Common myeloid progenitor, CD34-positive (primary cell): ENCODE measurements at regions not wholly inside any gene's neighbourhood (a gene's known extent, or its start where the extent isn't known, plus 50 kb on each side); places are given as distances from the start of the nearest gene placed in this dataset.

Experiments
- CTCF ChIA-PET: fragments of 350-600 bp; sonication (Branson Sonifier 250); formaldehyde crosslinking; loops from one replicate; lab custom pipeline; 2021; ENCODE audit warnings: antibody characterized with exemption; lab: Charles Lee
- POLR2A ChIA-PET: fragments of 350-600 bp; sonication (Branson Sonifier 250); formaldehyde crosslinking; loops from one replicate; lab custom pipeline; 2021; ENCODE audit warnings: antibody characterized with exemption; lab: Charles Lee
- DNase-seq, 3 donors: peaks; one replicate each; pipeline versions ENCODE4 v3.0.0 to v3.0.0-alpha.2; 2013
- H3K27ac ChIP-seq, 2 experiments: 1 replicate in 1 of 2; 2 replicates in 1 of 2; pipeline ENCODE4 v1.7.0; 2013; ENCODE audit warnings: inconsistent platforms in 2 of 2, low read length in 2 of 2, mild to moderate bottlenecking in 2 of 2, low read depth in 1 of 2, moderate library complexity in 1 of 2; ENCODE audit not compliant: severe bottlenecking in 2 of 2, insufficient read depth in 1 of 2, poor library complexity in 1 of 2
- H3K27me3 ChIP-seq, 5 experiments: replicated peaks in 2 of 5; 1 replicate in 3 of 5; 2 replicates in 2 of 5; pipeline versions ENCODE4 v1.6.1 to v1.7.0; 2013; ENCODE audit warnings: low read length in 4 of 5, mild to moderate bottlenecking in 2 of 5, moderate library complexity in 2 of 5, inconsistent platforms in 1 of 5; ENCODE audit not compliant: insufficient read depth in 5 of 5, control insufficient read depth in 4 of 5
- H3K36me3 ChIP-seq, 4 experiments: 1 replicate in 2 of 4; 2 replicates in 2 of 4; pipeline versions ENCODE4 v1.6.1 to v1.7.0; 2013; ENCODE audit warnings: low read length in 3 of 4, control low read depth in 1 of 4, mild to moderate bottlenecking in 1 of 4; ENCODE audit not compliant: control insufficient read depth in 4 of 4, insufficient read depth in 4 of 4
- H3K4me1 ChIP-seq, 4 experiments: 1 replicate in 3 of 4; 2 replicates in 1 of 4; pipeline versions ENCODE4 v1.6.1 to v1.7.1; 2013; ENCODE audit warnings: low read length in 3 of 4, mild to moderate bottlenecking in 3 of 4, control low read depth in 1 of 4, inconsistent platforms in 1 of 4, moderate library complexity in 1 of 4; ENCODE audit not compliant: control insufficient read depth in 4 of 4, insufficient read depth in 4 of 4; ENCODE audit errors: control extremely low read depth in 1 of 4
- H3K4me3 ChIP-seq, 7 experiments: 1 replicate in 4 of 7; 2 replicates in 3 of 7; pipeline versions ENCODE4 v1.5.1 to v1.7.0; 2013; ENCODE audit warnings: mild to moderate bottlenecking in 7 of 7, low read length in 6 of 7, moderate library complexity in 6 of 7, inconsistent platforms in 2 of 7, low read depth in 2 of 7, control low read depth in 1 of 7; ENCODE audit not compliant: insufficient read depth in 4 of 7, control insufficient read depth in 1 of 7; ENCODE audit errors: extremely low read depth in 1 of 7
- H3K9me3 ChIP-seq, 5 experiments: 1 replicate in 4 of 5; 2 replicates in 1 of 5; pipeline versions ENCODE4 v1.6.1 to v1.7.1; 2013; ENCODE audit warnings: low read length in 4 of 5, mild to moderate bottlenecking in 2 of 5, inconsistent platforms in 1 of 5, low read depth in 1 of 5, moderate library complexity in 1 of 5; ENCODE audit not compliant: control insufficient read depth in 4 of 5, insufficient read depth in 2 of 5; ENCODE audit errors: control extremely low read depth in 1 of 5
- WGBS: methylation state at CpG from one replicate; pipeline ENCODE4 v1.1.5; 2013; ENCODE audit not compliant: insufficient coverage; 5-methylcytosine and 5-hydroxymethylcytosine counted together

DNA sequence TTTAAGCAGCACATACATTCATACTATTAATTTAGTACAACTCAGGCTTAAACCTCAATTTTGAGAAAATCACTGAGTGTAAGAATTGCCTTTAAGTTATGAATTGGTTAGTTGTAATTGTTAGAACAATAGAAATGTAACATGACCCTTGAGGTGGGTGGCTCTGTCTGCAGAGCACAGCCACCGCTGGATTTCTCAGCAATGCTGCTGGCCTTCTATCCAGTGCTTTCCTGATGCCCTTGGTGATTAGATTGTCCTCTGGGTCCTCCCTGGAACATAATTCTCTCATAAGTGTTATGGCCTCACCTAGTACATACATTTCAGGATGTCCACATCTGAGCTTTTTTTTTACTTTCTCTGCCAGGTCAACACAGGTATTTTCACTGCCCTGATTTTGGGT is 213.2 kb downstream of the SLC7A11 start:
- H3K27ac ChIP-seq, result no peak overlapping the region
- H3K36me3 ChIP-seq, result no peaks in the 10 kb centered on the region
- no peak for DNase-seq
- no peaks in the 10 kb centered on the region for H3K27me3 ChIP-seq
- 100% methylated on average over 1 of the region's 1 CpG for WGBS
- ChIA-PET POLR2A (no interaction called here), CTCF (interaction anchor here (0.9 kb wide), 1 partner anchor 10 kb away, joined by 4 read pairs; no protein-coding TSS in a partner anchor)
- no peak overlapping the region for H3K4me3 ChIP-seq
- H3K4me1 ChIP-seq, result no peaks in the 10 kb centered on the region
- H3K9me3 ChIP-seq, result no peaks in the 10 kb centered on the region

DNA sequence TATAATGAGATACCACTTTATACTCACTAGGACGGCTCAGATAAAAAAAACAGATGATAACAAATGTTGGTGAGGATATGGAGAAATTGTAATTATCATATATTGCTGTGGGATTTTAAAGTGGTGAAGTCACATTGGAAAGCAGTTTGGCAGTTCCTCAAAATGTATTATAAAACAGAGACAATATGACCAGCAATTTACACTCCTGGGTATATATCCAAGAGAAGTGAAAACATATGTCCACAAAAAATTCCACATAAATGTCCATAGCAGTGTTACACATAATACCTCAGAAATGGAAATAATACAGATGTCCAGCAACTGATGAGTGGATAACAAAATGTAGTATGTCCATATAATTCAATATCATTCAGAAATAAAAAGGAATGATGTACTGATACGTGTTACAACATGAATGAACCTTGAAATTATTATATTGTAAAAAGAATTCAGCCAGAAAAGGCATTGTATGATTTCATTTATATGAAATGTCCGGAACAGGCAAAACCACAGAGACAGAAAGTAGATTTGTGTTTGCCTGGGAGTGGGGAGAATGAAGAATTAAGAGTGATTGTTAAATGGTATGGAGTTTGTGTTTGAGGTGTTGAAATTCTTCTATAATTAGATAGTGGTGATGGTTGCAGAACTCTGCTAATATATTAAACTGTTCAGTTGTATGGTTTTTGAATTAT is 220.9 kb downstream of the SLC7A11 start:
- POLR2A ChIA-PET, result no interaction called here
- 0% methylated on average over 1 of the region's 3 CpGs for WGBS
- no peaks in the 10 kb centered on the region for H3K4me1 ChIP-seq
- no peak for DNase-seq
- no peaks in the 10 kb centered on the region for H3K27me3 ChIP-seq
- CTCF ChIA-PET, result no interaction called here
- no peak overlapping the region for H3K4me3 ChIP-seq
- no peak overlapping the region for H3K27ac ChIP-seq
- no peaks in the 10 kb centered on the region for H3K9me3 ChIP-seq
- no peaks in the 10 kb centered on the region for H3K36me3 ChIP-seq

DNA sequence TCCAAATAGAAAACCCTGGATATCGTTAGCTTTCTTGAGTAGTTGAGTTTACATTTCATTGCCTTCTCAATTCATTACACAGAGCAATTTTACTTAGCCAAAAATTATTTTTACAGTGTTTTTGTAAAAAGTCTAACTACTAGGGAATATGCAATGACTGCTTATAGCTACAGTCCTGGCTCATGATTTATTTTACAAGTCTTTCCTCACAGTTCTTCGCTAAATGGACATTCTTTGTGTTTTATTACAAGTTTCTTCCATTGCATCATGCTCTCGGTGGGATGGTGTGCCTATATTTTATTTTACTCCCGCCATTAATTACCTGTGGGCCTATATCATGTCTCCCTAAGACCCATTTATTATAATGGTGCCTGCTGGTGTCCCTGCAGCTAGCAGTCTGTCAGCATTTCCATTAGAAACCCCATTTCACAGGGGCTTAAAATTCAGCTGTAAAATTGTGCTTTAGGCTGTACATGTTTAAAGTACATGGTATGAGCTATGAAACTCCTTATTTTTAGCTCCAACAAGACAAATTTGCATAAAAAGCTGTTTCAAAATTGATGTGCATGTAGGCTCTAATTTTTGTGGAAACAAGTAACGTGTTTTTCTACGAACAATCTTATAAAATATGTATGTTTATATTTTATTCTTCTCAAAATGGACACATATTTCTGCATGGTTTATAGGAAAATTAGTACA is 227.4 kb downstream of the SLC7A11 start:
- CTCF ChIA-PET, result no interaction called here
- H3K27me3 ChIP-seq, result no peaks in the 10 kb centered on the region
- H3K36me3 ChIP-seq, result no peaks in the 10 kb centered on the region
- POLR2A ChIA-PET, result no interaction called here
- H3K4me3 ChIP-seq, result no peak overlapping the region
- no peak for DNase-seq
- WGBS, result 93% methylated on average over 2 of the region's 6 CpGs
- H3K4me1 ChIP-seq, result no peaks in the 10 kb centered on the region
- no peaks in the 10 kb centered on the region for H3K9me3 ChIP-seq
- no peak overlapping the region for H3K27ac ChIP-seq

DNA sequence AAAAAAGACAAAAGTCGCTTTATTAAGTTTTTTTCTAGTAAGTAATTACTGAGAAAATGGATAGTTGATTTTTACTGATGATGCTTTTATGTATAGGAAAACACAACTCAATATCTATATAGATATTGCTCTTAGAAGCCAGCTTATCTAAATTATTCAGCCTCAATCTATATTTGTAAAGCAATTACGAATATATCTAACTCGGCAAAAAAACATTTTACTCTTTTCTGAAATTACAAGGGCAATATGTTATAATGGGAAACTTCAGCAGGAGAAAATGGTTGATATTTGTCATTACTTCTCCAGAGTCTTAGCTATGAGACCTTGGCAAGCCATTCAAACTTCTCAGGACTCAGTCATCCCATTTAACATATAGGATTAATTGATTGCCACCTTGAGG is 228.5 kb downstream of the SLC7A11 start:
- no peak for DNase-seq
- Histone ChIP-seq H3K27me3 (no peaks in the 10 kb centered on the region), H3K36me3 (no peaks in the 10 kb centered on the region), H3K4me3 (no peak overlapping the region), H3K9me3 (no peaks in the 10 kb centered on the region), H3K4me1 (no peaks in the 10 kb centered on the region), H3K27ac (no peak overlapping the region)
- WGBS, result no CpG with 5 or more reads among the region's 3 CpGs
- CTCF ChIA-PET, result interaction anchor here (1.9 kb wide), 1 partner anchor 22 kb away, joined by 4 read pairs; no protein-coding TSS in a partner anchor
- POLR2A ChIA-PET, result no interaction called here

DNA sequence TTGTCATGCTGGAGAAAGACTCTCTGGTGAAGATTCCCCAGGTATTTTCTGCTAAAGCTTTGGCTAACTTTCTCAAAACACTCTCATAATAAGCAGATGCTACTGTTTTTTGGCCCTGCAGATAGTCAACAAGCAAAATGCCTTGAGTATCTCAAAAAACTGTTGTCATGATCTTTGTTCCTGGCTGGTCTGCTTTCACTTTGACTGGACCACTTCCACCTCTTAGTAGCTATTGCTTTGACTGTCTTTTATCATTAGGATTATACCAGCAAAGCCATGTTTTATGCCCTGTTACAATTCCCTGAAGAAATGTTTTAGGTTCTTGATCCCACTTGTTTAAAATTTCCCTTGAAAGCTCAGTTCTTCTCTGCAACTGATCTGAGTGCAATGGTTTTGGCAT is 231.5 kb downstream of the SLC7A11 start:
- no peaks in the 10 kb centered on the region for H3K27me3 ChIP-seq
- POLR2A ChIA-PET, result no interaction called here
- CTCF ChIA-PET, result no interaction called here
- no peak for DNase-seq
- H3K4me3 ChIP-seq, result no peak overlapping the region
- H3K9me3 ChIP-seq, result no peaks in the 10 kb centered on the region
- no peaks in the 10 kb centered on the region for H3K36me3 ChIP-seq
- H3K27ac ChIP-seq, result no peak overlapping the region
- no peaks in the 10 kb centered on the region for H3K4me1 ChIP-seq

DNA sequence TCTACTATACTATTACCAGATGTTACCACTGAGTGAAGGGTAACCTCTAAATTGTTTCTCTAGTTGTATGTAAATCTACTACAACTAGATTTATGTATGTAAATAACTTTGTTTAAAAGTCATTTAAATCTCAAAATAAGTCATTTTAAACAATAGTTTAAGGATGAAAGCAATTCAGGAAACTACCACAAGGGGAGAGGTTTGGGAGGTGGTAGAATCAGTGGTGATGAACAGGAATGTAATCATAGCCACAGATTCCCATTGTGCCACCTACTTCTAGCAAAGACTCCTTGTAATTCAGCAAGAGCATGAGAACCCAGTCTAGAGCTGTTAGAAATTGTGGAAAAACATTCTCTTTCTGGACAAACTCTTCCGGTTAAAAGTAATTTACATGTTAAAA is 234.6 kb downstream of the SLC7A11 start:
- CTCF ChIA-PET, result no interaction called here
- Histone ChIP-seq H3K4me1 (no peaks in the 10 kb centered on the region), H3K36me3 (no peaks in the 10 kb centered on the region), H3K27me3 (peaks cover 0 to 3% (median 0%) of the 10 kb centered on the region in 5 experiments), H3K4me3 (no peak overlapping the region), H3K27ac (no peak overlapping the region), H3K9me3 (no peaks in the 10 kb centered on the region)
- no CpG with 5 or more reads among the region's 1 CpG for WGBS
- DNase-seq, result no peak
- POLR2A ChIA-PET, result no interaction called here

DNA sequence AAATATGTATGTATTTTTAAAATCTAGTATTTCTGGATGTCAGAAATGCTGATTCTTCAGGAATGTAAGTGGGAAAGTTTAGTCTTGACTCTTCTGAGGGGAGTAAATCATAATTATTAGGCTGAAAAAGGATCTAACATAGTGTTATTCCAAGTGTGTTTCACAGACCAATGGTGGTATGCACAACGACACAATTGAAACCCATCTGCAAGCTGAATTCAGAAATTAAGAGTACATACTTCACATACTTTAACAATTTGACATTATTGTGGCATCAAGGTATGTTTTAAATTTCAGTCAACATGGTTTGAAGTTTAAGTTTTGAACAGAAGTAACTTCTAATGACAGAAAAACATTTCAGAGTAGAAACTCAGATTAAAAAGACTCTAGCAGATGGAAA is 236.7 kb downstream of the SLC7A11 start:
- H3K4me1 ChIP-seq, result no peaks in the 10 kb centered on the region
- no peak overlapping the region for H3K4me3 ChIP-seq
- DNase-seq, result no peak
- no peaks in the 10 kb centered on the region for H3K9me3 ChIP-seq
- H3K36me3 ChIP-seq, result no peaks in the 10 kb centered on the region
- ChIA-PET POLR2A (no interaction called here), CTCF (interaction anchor here (1.0 kb wide), 1 partner anchor 675 kb away, joined by 3 read pairs; no protein-coding TSS in a partner anchor)
- no peak overlapping the region for H3K27ac ChIP-seq
- no CpG with 5 or more reads among the region's 1 CpG for WGBS
- H3K27me3 ChIP-seq, result peaks cover 0 to 3% (median 0%) of the 10 kb centered on the region in 5 experiments
